ENCODE measurements at regions not wholly inside any gene's neighbourhood (a gene's known extent, or its start where the extent isn't known, plus 50 kb on each side); places are given as distances from the start of the nearest gene placed in this dataset.

GRCh38 chr11:134488913-134489312, 76.9 kb upstream of the B3GAT1 start:
- DNase-seq (ENCODE audit: low read depth in 3 of 3, low spot score in 1 of 3): no peak

GRCh38 chr11:134488512-134488911, 76.5 kb upstream of the B3GAT1 start:
- no peak for DNase-seq (ENCODE audit: low read depth in 3 of 3, low spot score in 1 of 3)

- DNase-seq (ENCODE audit: low read depth in 3 of 3, low spot score in 1 of 3): no peak
These were observed 75.7 kb upstream of the B3GAT1 start for GRCh38 chr11:134487696-134488095.

- DNase-seq (ENCODE audit: low read depth in 3 of 3, low spot score in 1 of 3): no peak
These were observed 74.7 kb upstream of the B3GAT1 start for GRCh38 chr11:134486704-134487103.

- no peak for DNase-seq (ENCODE audit: low read depth in 3 of 3, low spot score in 1 of 3)
These were observed 74.1 kb upstream of the B3GAT1 start for GRCh38 chr11:134486106-134486505.

GRCh38 chr11:134485316-134485715, 73.3 kb upstream of the B3GAT1 start:
- DNase-seq (ENCODE audit: low read depth in 3 of 3, low spot score in 1 of 3): no peak

GRCh38 chr11:134483857-134484256, 71.8 kb upstream of the B3GAT1 start:
- no peak for DNase-seq (ENCODE audit: low read depth in 3 of 3, low spot score in 1 of 3)

- no peak for DNase-seq (ENCODE audit: low read depth in 3 of 3, low spot score in 1 of 3)
These were observed 71.2 kb upstream of the B3GAT1 start for GRCh38 chr11:134483291-134483690.

GRCh38 chr11:134482865-134483264, 70.8 kb upstream of the B3GAT1 start:
- no peak for DNase-seq (ENCODE audit: low read depth in 3 of 3, low spot score in 1 of 3)

- DNase-seq (ENCODE audit: low read depth in 3 of 3, low spot score in 1 of 3): no peak
These were observed 70.0 kb upstream of the B3GAT1 start for GRCh38 chr11:134481933-134482527.

- DNase-seq (ENCODE audit: low read depth in 3 of 3, low spot score in 1 of 3): no peak
These were observed 69.1 kb upstream of the B3GAT1 start for GRCh38 chr11:134481135-134481534.

- no peak for DNase-seq (ENCODE audit: low read depth in 3 of 3, low spot score in 1 of 3)
These were observed 68.2 kb upstream of the B3GAT1 start for GRCh38 chr11:134480136-134480712.

- DNase-seq (ENCODE audit: low read depth in 3 of 3, low spot score in 1 of 3): no peak
These were observed 67.4 kb upstream of the B3GAT1 start for GRCh38 chr11:134479206-134480135.

GRCh38 chr11:134478611-134479010, 66.6 kb upstream of the B3GAT1 start:
- no peak for DNase-seq (ENCODE audit: low read depth in 3 of 3, low spot score in 1 of 3)

GRCh38 chr11:134478176-134478575, 66.1 kb upstream of the B3GAT1 start:
- no peak for DNase-seq (ENCODE audit: low read depth in 3 of 3, low spot score in 1 of 3)

- DNase-seq (ENCODE audit: low read depth in 3 of 3, low spot score in 1 of 3): no peak
These were observed 65.4 kb upstream of the B3GAT1 start for GRCh38 chr11:134477486-134477885.

- DNase-seq (ENCODE audit: low read depth in 3 of 3, low spot score in 1 of 3): no peak
These were observed 64.5 kb upstream of the B3GAT1 start for GRCh38 chr11:134476435-134477021.

GRCh38 chr11:134475951-134476350, 63.9 kb upstream of the B3GAT1 start:
- no peak for DNase-seq (ENCODE audit: low read depth in 3 of 3, low spot score in 1 of 3)

- no peak for DNase-seq (ENCODE audit: low read depth in 3 of 3, low spot score in 1 of 3)
These were observed 62.9 kb upstream of the B3GAT1 start for GRCh38 chr11:134474942-134475341.

GRCh38 chr11:134474070-134474860, 62.2 kb upstream of the B3GAT1 start:
- DNase-seq (ENCODE audit: low read depth in 3 of 3, low spot score in 1 of 3): no peak
